GF-D8 (cell line): ENCODE measurements at regions not wholly inside any gene's neighbourhood (a gene's known extent, or its start where the extent isn't known, plus 50 kb on each side); places are given as distances from the start of the nearest gene placed in this dataset.

ENCODE experiments used
- DNase-seq: peaks from one replicate; lab custom pipeline; 2025; lab: John Stamatoyannopoulos, UW

- no peak for DNase-seq
Measured at GRCh38 chr2:221285148-221285547, 287.0 kb downstream of the EPHA4 start.

DNA sequence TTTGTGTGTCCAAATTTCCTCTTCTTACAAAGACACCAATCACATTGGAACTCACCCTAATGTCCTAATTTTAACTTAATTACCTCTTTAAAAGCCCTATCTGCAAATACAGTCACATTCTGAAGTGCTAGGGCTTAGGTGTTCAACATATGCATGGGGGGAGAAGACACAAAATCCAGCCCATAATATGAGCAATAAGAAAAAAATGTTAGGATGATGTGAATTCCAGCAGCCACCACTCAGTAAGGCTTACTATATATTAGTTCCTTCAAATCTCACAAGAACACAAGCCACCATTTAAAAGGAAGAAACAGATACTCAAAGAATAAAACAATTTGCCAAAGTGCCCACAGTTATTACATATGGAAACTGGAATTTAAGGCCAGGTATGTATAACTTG lies 285.7 kb downstream of the EPHA4 start:
- no peak for DNase-seq

GRCh38 chr2:221289389-221289788 lies 282.7 kb downstream of the EPHA4 start:
- no peak for DNase-seq

- no peak for DNase-seq
Measured at GRCh38 chr2:221289846-221290245, 282.3 kb downstream of the EPHA4 start.

- DNase-seq: no peak
Measured at GRCh38 chr2:221293949-221294742, 278.0 kb downstream of the EPHA4 start.

GRCh38 chr2:221304916-221305315 lies 267.2 kb downstream of the EPHA4 start:
- DNase-seq: no peak

- DNase-seq: no peak
Measured at GRCh38 chr2:221308507-221309066, 263.5 kb downstream of the EPHA4 start.

GRCh38 chr2:221309892-221310583 lies 262.1 kb downstream of the EPHA4 start:
- DNase-seq: no peak

DNA sequence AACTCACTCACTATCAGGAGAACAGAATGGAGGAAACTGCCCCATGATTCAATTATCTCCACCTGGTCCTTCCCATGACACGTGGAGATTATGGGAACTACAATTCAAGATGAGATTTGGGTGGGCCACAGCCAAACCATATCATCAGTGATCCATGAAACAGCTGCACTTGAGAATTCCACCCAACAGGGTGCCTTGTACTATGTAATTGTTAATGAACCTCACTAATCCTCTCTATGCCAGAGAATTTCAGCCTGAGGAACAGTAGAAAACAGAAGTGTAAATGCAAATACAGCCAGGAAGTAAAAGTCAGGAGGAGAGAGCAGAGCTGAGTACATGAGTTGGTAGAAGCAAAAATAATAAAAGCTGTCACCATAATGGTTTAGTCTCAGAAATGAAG lies 261.4 kb downstream of the EPHA4 start:
- DNase-seq: no peak

- DNase-seq: no peak
Measured at GRCh38 chr2:221312634-221313033, 259.5 kb downstream of the EPHA4 start.

DNA sequence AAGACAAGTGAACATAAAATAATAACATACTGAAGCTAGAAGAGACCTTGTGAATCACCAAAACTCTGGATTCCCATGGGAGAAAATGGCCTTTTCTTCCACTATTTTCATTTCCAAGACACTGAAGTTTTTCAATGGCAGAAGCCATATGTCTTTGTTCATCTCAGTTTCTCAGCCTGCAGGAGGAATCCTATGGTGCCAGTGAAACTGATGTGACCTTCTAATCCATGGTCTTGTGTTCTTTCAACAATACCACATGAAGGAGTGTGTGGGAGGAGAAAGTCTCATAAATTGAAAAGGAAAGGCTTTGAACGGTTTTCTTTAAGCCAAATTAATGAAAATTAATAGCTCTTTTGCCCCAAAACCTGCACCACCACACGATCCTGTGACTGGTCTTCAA lies 257.3 kb downstream of the EPHA4 start:
- no peak for DNase-seq

DNA sequence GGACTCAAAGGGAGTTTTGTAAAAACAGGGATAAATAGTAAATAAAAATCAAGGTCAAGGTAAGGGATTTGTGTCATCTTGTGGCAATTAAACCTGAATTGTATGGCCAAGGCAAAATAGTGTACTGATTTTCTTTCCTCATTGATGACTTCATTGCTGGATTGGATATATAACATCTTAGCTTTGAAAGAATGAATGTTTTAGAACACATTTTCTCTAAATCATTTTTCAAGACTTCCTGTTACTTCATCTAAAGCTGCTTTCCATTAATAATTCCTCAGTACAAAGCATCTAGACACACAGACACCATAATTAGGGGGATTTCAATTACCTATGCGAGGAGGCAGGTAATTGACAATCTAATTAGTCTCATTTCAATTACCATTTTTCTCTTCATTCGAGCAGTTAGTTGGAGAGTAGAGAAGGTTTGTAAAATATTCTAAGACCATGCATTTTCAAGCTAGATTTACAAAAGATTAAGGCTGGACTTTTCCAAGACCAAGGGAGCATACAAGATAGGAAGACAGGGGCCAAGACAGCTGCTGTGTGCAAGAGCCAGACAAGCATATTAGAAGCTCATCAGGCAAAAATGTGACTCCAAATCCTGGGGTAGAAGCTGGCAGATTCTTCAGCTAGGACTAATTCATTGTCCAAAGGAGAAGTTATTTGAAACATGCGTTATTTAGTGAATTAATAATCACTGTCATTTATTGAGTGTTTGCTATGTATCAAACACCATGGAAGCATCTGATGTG lies 253.6 kb downstream of the EPHA4 start:
- DNase-seq: no peak

DNA sequence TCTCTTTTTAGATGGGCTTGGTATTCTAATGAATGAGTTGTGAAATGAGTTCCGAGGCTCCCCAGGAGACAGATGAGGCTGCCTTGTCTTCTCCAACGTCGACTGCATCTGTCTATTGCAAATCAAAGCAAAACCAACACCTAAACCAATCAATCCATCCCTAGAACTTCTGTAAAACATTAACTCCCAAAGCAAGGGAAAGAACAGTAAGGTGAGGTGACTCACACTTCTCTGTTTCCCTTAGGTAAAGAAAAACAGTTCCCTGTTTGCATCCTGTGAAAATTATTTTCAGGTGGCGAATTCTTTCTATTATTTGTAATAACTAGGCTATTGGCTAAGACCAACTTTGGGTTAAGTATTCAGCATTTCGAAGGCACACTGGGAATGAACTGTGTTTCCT lies 249.4 kb downstream of the EPHA4 start:
- DNase-seq: no peak

DNA sequence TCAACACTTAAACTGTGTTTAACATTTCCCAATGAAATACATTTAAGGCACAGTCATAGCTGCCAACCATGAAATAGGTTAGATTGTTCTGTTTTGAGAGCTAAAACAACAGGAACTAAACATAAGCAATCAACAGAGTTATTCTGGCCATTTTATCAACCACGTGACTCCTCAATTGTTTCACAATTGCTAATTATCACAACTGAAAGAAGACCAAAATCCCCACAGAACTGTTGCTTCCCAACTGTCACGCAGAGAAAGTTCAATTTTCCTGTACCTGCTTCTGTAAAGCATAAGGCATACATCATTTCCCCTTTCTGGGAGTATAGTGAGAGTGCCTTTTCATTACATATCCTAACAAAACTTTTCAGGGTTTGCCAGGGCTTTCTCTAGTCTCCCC lies 248.6 kb downstream of the EPHA4 start:
- no peak for DNase-seq

DNA sequence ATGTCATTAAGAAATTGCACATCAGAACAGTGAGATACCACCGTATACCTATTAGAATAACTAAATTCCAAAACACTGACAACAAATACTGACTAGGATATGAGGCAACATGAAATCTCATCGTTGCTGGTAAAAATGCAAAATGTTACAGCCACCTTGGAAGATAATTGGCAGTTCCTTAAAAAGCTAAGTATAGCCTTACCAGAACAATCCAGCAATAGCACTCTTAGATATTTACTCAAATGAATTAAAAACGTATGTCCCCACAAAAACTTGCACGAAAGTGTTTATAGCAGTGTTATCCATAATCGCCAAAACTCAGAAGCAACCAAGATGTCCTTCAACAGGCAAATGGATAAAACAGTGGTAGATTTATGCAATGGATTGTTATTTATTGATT lies 241.7 kb downstream of the EPHA4 start:
- no peak for DNase-seq

DNA sequence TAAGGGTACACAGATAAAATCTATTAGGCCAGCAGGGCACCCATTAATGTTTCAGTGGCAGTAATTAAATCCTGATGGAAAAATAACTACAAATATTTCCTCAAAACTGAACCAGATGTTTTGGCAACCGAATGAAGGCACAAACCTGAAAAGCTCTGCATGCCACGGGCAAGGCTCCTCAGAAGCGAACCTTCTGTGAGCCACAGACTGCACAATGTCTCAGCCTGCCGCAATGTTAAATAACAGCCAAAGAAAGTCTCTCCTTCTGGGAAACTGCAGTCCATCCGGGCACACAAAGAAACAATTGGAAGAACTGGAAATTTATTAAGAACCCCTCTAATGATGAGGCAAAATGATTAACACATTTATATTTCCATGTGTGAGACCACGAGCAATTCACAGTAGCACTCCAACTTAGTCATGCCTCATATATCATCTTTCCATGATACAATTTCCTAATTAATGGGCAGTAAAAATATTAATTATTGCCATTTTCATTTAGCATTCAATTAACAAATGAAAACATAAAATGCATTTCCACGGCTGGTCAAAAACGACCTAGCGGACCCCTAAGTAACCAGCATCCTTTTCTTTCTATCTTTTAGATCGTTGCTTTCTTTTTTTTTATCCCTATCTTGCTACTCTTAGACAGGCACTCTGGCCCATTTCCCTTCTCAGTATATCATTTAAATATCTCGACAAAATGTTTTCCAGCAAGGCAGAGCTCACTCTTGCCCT lies 237.5 kb downstream of the EPHA4 start:
- DNase-seq: no peak

GRCh38 chr2:221335219-221335752 lies 236.8 kb downstream of the EPHA4 start:
- DNase-seq: no peak

DNA sequence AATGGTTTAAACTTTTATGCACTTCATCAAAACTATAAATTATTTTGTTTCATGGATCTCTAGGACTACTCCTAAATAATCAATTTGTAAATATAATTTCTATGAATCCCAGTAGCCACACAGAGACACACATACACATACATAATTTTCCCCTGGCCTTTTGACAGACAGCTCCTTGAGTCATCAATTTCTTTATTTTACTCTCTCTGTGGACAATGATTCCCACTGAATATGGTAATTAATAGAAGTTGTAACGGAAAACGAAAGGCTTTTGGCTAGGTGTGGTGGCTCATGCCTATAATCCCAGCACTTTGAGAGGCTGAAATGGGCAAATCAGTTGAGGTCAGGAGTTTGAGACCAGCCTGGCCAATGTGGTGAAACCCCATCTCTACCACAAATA lies 235.1 kb downstream of the EPHA4 start:
- no peak for DNase-seq

GRCh38 chr2:221337957-221338685 lies 234.0 kb downstream of the EPHA4 start:
- DNase-seq: no peak

GRCh38 chr2:221342388-221342787 lies 229.7 kb downstream of the EPHA4 start:
- DNase-seq: no peak

DNA sequence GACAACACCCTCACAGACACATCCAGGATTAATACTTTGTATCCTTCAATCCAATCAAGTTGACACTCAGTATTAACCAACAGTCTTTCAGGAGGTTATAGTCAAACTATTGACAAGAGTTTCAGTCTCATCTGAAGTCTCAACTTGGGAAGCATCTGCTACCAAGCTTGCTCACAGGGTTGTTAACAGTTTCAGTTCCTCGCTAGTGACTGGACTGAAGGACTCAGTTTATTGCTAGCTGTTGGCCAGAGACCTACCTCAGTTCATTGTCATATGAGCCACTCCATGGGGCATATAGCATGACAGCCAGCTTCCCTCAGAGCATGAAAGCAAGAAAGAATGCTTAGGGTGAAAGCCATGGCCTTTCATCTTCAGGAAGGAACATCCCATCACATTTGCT lies 228.6 kb downstream of the EPHA4 start:
- no peak for DNase-seq
